Amygdala (tissue), 56 donors: ENCODE measurements at regions not wholly inside any gene's neighbourhood (a gene's known extent, or its start where the extent isn't known, plus 50 kb on each side); places are given as distances from the start of the nearest gene placed in this dataset.

Experiments used
- DNase-seq, 56 donors: peaks; one replicate each; lab custom pipeline; 2025; lab: John Stamatoyannopoulos, UW

DNA sequence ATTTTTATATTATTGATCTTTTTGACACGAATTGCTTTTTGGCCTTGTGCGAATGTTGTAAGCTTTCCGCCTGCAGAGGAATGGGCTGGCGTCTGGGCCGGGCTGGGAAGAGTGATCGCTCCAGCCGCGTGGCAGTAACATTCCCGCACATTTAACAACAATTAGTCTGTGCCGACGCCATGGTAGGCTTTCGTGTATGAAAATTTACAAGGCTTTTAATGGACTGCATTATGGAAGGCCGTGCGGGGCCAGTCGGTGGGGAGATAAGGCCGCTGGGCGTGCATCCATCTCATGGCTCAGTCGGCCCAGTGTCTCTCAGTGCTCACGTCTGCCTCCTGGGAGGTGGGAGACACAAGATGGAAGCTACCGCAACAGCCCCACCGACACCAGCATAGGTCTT, 142.2 kb downstream of the PHETA1 start:
- DNase-seq, result no peak

DNA sequence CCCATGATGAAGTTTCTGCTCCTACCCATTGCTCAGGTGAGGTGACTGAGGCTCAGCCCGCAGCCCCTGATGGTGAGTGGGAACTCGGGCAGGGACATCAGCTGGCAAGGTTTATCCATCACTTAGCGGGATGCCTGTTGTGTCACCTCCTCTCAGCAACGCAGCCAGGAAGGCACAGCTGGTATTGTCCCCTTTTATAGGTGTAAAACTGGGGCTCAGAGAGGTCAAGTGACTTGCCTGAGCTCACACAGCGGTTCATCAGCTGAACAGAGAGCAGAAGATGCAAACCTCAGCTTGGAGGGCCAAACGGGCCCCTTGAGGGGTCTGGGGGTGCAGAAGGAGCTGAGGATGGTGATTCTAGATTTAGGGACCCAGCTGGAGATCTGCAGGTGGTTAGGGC, 143.6 kb downstream of the PHETA1 start:
- no peak for DNase-seq

DNA sequence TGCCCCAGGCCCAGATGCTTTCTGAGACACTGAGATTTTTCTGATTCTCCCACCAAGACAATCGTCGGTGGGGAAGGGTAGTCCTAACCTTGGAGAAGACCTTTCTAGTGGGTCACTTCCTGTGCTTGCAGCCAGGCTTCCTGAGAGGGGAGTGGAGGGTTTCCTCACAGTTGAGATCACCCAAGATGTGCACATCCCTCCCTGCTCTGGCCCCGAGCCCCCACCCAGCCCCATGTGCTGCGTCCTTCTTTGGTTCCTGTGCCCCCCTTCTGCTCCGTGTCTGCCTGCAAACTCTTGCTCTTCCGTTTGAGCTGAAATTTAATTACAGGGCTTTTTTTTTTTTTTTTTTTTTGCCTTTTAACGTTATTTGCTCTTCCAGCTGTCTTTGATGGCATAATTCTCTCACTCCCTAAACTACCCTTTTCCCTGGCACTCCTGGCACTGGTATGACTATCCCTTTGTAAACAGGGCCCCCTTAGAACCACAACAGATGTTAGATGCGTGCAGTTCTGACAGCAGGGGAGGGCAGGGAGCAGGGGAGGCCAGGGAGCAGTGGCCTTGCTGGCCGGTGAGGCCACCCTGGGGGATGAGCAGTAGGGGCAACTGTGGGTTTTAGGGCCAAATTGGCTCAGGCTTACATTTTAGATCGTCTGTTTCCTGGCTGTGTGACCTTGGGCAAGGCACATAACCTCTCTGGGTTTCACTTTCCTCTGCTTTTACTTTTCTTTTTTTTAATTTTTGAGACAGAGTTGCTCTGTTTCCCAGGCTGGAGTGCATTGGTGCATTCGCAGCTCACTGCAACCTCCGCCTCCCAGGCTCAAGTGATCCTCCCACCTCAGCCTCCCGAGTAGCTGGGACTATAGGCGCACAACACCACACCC, 144.5 kb downstream of the PHETA1 start:
- no peak for DNase-seq

DNA sequence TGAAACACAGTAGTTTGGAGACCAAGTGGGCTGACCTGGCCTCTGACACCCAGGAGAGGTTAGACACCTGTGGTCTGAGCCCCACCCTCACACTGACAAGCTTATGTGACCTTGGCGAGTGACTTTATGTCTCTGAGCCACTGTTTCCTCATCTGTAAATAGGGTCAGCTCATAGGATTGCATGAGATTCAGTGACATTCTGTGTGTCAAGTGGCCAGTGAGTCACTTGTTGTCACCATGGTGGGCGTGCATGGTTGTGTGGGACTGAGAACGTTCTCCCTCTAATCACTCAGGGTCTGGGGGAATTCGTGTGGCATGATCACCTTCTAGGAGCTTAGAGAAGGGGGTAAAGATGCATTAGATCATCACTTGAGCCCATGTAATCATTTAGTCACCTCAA, 146.4 kb downstream of the PHETA1 start:
- DNase-seq, result no peak

DNA sequence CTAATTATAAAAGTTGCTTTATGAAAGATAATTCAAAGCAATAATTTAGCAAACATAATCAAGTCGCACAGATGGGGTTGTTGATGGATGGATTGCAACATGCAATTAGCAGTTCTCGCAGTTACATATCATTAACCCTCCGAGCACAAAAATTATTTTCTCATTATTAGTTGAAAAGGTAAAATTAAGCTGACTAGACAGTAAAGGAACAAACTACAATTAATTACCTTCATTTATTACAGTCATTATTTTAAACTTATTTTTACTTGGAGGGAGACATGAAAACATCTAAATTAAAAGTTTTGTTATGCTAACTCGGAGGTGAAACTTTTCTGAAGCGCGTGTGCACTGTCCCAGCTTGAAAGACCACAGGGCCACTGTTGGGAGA, 146.9 kb downstream of the PHETA1 start:
- DNase-seq, result no peak

DNA sequence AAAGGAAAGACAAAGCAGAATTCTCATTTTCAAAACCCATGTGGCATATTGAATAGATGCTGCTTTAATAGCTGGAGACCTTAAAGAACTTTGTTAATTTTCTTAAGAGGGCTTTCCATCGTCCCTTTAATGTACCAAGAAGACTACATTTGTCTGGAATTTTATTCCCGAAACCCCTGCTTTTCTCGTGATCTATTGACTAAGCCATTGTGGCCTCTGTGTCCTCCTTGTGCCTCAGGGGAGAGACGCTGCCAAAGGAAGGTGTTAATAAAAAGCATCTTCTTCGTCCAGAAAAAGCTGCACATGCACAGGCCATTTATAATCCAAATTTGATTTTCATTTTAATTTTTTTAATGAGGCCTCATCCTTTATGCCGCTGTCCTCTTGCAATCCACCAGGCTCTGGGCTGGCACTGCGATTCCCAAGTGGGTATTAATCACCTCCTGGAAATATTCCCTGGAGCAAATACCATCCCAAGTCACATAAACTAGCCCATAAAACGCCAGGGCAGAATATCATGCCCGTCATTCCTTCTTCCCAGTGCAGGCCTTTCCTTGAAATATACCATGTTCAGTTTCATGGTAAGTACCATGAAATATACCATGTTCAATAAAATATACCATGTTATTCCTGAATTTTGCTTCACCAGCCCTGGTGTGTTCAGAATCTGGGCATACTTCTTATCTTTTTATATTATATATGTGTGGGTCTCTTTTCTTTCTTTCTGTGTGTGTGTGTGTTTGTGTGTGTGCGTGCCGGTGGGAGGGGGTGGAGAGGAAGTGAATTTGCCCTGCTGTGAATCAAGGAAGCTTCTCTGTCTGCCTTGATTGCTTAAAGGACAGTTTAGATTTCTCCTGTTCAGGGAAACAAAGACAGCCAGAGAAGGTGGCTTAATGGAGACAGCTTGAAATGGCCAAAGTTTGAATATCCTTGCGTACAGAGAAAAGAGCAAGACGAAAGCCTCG, 147.6 kb downstream of the PHETA1 start:
- no peak for DNase-seq

DNA sequence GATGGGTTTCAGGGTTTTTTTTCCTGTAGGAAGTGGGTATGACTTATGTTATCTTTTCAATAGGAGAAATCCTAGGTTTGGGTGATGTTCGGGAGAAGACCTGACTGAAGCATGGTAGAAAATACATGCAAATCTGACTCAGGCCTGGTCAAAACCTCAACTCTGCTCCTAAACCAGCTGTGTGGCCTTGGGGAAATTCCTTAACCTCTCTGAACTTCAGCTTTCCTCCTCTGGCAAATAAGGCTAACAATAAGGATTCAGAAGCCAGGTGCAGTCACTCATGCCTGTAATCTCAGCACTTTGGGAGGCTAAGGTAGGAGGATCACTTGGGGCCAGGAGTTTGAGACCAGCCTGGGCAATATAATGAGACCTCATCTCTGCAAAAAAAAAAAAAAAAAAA, 148.5 kb downstream of the PHETA1 start:
- no peak for DNase-seq

DNA sequence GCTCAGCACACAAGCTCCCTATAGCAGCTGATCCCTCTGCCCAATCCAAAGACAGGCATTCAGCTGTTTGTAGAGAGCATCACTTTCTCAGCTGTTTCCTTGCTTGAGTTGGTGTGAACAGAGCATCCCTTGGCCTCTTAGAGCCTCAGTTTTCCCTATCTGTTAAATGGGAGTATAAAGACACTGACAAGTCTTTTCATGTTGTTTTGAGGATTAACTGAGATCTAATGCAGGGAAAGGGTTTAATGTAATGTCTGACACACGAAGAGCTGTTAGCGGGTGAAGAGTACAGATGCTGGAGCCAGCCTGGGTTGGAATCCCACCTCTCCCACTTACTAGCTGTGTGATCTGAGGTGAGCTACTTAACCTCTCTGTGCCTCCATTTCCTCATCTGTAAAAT, 149.5 kb downstream of the PHETA1 start:
- no peak for DNase-seq

DNA sequence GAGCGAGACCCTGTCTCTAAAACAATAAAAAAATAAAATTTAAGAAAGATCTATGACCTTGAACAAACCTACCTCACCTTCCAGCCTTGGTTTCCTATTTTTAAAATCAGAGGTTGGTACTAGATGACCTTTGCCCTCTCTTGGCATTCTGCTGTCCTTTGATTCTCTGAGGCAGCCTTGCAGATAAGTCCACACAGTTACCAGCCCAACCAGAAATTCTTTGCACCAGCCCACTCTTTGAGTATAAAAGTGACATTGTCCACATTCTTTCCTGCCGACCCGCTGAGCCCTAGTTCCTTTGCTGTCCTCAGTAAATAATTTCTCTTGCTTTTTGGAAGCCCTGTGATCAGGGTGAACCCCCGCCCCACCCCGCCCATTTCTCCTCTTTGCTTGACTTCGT, 150.4 kb downstream of the PHETA1 start:
- no peak for DNase-seq

DNA sequence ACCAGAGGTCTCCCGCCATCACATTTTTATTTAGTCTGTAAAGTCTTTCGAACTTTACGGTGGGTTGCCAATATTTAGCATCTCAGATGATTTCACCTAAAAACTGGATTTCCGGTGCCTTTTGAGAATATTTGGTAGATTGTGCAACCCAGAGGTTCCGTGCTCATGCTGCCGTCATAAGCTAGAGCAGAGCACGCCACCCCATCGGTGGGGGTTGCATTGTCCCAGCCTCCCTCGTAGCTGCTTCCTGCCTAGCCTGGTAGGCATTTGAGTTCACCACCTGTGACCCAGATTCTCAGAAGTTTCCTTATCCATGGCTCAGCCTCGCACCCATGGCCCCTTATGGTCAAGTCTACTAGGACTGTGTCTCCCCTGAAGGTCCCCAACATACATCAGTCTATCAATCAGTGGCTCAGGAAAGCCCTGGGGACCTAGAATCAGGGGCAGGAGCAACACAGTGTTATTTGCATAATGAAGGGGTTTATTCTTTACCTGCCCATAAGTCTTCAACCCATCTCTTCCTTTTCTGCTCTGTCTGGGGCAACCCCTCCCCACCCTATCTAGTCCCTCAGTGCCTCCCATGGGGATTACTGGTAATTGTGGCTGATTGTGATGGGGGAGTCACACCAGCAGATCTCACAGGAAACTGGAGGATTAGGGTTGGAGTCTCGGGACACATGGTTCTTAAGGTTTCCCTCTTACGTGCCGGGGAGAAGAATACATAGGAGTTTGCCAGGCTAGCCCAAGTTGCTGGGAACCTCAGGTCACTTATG, 152.3 kb downstream of the PHETA1 start:
- DNase-seq, result no peak

DNA sequence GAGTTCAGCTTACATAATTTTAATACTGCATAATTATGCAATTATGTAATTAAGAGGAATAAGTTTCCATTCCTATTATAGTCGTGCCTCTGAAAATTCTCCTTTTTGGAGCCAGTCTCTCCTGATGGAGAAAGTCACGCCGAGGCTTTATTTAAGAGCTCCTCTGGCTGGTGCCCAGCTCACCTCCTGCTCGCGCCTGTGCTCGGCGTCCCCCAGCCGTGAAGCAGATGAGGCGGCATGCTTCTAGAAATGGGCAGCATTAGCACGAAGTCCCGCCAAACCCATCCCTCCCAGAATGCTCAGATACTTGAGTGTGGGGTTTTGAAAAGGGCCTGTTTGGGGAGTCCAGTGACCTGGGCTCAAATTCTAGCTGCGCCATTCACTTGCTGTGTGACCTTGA, 153.0 kb downstream of the PHETA1 start:
- no peak for DNase-seq

DNA sequence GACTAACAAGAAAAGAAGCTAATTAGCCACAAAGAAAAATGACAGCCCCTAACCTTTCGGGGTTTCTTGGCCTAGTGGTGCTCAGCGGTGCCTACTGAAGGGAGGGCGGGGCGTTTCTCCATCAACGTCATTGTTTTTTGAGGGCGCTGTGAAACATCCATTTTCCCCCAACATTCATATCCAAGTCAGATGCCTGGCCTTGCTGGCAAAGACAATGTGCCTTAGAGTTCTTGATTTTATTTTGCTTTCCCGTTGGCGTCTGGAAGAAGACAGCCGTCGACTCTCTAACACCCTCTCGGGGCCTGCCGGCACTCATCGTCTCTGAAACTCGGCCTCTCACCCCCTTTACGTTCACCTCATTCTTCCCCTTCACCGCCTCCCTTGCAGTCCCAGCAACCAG, 154.5 kb downstream of the PHETA1 start:
- no peak for DNase-seq

DNA sequence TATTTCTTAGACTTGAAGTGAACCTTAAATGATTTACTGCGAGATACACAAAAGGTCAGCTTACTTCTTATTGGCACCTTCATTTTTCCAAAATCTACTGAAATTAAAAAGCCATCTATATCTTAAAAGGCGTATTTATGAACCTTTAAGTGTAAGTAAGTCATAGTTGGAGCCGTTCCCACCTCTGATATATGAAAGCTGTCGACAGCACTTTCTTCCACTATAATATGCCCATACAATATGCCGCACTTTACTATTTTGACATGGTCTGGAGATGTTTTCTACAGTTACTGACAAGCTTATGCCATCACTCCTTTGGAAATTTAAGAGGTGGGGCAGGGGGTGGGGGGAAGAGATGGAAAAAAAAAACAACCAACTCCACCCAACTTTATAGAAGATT, 155.3 kb downstream of the PHETA1 start:
- no peak for DNase-seq

DNA sequence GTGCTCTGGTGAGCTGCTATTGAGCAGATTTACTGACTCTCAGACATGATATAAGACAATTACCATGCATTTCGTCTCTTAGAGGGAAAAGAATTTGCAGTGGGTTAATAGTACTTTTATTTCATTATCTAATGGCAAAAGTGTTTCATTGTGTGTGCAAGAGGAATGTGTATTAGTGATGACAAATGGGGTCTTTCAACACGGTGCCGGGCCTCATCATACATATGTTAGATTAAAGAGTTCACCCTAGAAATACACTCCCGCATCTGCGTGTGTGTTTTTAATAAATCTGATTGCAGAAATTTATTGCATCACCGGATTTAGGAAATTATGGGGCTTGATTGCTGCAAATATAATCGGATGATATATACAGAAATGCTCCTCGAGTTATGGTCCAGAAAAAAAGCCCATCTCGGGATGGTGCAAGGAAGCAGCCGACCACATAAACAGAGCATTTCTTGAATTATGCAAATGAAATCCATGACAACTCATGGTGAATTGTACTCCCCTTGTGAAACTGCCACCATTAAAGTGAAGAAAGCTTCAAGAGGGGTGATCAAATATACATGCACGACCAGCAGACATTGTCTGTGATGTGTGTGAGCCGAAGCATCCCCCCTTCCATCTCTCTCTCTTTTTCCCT, 156.0 kb downstream of the PHETA1 start:
- DNase-seq, result no peak

DNA sequence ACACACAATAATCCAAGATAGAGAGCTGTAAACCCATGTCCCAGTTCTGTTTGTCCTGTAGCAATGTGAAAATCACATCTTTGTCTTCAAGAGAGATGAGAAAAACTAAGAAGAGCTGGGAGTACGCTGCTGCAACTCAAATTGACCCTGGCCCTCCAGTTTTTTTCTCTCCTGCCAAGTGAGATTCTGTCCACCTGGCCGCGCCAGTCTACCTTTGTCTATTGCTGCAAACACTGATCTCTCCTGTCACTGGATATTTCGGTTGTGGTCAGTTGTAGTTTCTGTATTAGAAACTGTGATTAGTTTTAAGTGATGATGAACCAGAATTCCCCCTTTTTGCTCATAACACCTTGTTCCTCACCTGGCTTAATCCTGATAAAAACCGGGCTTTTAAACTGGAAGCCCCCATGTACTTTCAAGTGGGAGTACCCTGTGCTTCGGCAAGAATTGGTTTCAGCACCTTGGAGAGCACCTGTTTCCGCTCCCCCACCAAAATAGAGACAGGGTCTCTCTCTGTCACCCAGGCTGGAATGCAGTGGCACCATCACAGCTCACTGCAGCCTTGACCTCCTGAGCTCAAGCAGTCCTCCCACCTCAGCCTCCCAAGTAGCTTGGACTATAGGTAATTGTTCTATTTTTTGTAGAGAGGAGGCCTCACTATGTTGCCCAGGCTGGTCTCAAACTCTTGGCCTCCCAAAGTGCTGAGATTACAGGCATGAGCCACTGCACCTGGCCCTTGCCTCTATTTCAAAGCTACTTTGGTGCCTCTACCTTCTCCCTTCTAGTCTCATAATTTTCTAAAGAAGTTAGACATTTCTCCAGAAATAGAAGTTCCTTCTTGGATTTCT, 156.8 kb downstream of the PHETA1 start:
- DNase-seq, result no peak

DNA sequence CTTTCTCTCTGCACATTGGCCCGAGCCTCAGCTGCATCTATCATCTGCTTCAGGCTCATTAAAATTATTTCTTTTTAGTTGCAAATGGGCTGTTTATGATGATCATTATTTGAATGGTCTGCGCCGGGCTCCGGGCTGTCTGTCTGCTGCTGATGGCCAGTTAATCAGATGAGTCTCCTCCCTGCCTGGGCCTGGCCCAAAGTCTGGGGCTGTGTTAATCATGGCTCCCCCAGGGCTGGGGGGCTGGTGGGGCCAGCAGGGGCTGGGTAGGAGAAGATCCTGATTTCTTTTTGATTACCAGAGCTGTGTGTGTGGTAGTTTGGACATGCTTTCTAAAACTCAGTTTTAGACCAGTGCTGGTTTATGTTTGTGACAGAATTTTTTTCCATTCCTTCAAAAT, 159.1 kb downstream of the PHETA1 start:
- DNase-seq, result no peak

DNA sequence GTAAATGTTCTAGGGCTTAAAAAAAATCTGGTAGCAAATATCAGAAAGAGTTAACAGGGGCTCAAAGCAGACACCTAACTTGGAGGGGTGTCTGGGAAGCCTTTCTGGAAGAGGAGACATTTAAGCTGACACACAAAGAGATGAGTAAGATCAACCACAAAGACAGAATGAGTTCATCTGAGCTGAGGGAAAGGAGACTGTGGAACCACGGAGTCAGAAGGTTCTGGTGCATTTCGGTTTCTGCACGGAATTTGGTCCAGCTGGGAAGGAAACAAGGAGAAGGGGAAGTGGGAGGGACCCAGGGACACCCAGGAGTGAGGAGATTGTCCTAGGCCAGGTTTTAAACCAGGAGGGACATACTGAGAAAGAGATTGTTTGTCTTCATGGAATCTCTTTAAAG, 161.1 kb downstream of the PHETA1 start:
- DNase-seq, result no peak

DNA sequence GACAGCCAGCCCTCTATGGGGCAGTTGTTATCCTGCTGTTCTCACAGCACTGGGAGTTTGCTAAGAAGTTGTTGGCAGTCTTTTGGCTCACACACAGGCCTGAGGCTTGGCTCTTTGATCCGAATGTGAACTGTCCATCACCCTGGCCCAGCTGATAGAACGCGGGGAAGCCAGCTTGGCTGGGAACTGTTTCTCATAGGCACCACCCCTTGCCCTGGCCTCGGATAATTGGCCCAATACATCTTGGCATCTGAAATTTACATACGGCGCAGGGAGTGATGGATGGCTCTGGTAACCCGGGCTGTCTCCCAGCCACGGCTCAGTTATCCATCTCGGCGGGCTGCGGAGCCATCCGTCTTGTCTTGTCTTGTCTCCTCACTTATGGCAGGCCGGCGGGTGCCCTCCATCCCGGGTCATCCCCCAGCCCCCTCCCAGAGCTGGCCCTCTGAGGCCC, 164.1 kb downstream of the PHETA1 start:
- no peak for DNase-seq

DNA sequence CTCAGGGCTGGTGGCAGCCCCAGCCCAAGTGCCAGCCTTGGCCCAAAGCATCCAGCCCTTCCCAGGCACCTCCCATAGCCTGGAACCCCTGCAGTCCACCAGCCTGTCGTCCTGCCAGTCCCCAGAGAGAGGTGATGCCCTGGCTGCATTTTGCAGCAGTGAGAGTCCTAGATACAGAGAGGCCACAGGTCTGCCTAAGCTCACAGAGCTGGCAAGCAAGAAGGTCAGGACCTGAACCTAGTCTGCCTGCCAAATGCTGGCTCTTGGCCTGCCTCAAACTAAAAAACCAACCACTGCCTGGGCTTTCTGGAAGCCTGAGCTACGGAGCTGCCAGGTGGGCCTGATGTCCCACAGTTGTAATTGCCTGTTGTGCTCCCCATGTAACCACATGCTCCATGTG, 164.9 kb downstream of the PHETA1 start:
- no peak for DNase-seq
